ENCODE measurements at regions not wholly inside any gene's neighbourhood (a gene's known extent, or its start where the extent isn't known, plus 50 kb on each side); places are given as distances from the start of the nearest gene placed in this dataset.

GRCh38 chr14:105616802-105617192 lies 90.4 kb downstream of the TMEM121 start:
- no peak for TF ChIP-seq CTCF (IDR thresholded peaks at IDR 0.05)
- TF ChIP-seq POLR2A (IDR thresholded peaks at IDR 0.05): no peak
